Activated CD8-positive, alpha-beta memory T cell treated with anti-CD3 and anti-CD28 coated beads, Interleukin-2, amount 50 U/mL, for 1 hour (primary cell): ENCODE measurements at regions not wholly inside any gene's neighbourhood (a gene's known extent, or its start where the extent isn't known, plus 50 kb on each side); places are given as distances from the start of the nearest gene placed in this dataset.
"Not testable (repeated sequence)": the region's sequence is repeated elsewhere in the genome, so short reads cannot be mapped to it uniquely, and the experiment has no call there.

Experiments
- DNase-seq: peaks from one replicate; pipeline ENCODE4 v3.0.0-alpha.2; 2020; ENCODE audit errors: extremely low read depth

GRCh38 chr21:36246080-36246631 lies 73.8 kb upstream of the MORC3 start:
- no peak for DNase-seq

GRCh38 chr21:36247316-36248010 lies 72.5 kb upstream of the MORC3 start:
- no peak for DNase-seq

DNA sequence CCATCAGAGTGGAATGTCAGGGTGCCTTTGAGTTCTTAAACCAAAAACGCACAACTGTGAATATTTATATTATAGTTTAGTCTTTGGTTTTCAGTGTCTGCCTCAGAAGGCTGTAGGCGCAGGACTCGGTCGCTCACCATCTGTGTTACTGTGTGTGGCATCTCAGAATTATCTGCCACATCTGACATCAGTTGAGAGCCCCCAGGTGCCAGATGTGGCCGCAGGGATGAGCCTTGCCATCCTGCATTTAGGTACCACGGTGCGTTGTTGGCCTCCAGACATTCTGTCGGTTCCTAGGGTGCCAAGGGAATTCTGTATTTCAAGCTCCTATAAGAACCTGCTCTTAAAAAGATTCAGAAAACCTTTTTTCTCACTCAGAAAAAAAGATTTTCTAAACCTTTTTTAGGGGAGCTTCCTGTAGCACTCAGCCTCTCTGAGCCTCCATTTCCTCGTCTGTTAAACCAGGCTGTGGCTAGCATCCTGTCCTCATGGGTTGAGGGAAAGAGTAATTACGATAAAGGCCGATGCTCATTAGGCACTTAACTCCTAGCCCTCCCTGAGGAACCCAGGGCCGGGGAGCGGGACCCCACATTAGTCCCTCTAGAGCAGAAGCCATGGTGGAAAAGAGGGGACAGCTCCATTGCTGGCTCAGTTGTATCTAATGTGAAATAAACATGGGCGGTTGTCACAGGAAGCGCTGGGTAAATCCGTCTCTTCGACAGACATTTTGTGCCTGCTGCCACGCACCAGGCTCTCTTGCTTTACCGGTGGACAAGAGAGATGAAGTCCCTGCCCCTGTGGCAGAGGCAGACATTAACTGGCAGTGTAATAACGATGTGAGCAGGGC lies 70.2 kb upstream of the MORC3 start:
- no peak for DNase-seq

GRCh38 chr21:36250423-36251075 lies 69.4 kb upstream of the MORC3 start:
- DNase-seq = no peak

GRCh38 chr21:36254106-36254941 lies 65.7 kb upstream of the MORC3 start:
- no peak for DNase-seq

- DNase-seq = no peak
These were observed 64.3 kb upstream of the MORC3 start for GRCh38 chr21:36255663-36256062.

DNA sequence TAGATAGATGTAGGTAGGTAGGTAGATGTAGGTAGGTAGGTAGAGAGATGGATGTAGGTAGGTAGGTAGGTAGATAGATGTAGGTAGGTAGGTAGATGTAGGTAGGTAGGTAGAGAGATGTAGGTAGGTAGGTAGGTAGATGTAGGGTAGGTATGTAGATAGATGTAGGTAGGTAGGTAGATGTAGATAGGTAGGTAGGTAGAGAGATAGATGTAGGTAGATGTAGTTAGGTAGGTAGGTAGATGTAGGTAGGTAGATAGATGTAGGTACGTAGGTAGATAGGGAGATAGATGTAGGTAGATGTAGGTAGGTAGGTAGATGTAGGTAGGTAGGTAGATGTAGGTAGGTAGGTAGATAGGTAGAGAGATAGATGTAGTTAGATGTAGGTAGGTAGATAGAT lies 62.3 kb upstream of the MORC3 start:
- DNase-seq = no peak

DNA sequence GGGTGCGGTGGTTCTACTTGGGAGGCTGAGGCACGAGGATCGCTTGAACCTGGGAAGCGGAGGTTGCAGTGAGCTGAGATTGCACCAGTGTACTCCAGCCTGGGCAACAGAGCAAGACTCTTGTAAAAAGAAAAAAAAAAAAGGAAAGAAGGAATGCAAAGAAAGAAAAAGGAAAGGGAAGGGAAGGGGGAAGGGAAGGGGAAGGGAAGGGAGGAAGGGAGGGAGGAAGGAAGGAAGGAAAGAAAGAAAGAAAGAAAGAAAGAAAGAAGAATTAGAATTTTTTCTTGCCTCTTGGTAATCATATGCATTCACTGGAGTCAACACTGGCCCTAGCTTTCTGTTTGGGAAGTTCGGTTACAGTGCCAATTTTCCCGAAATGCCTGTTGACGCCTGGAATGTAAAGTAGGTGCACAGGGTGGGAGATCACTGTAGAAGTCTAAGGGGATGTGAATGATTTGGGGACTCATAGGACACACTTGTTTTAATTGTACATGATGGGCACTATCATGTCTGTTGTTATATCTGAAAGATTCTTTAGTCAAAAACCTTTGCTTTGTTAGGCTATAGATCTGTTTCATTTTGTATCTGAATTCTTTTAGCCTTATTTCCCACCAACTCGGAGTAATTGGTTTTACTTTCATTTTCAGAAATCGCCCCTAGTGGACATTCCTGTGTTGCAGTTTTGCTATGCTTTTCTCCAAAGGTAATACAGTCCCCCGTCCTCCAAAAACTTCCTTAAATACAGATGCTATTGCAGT lies 59.8 kb upstream of the MORC3 start:
- no peak for DNase-seq

DNA sequence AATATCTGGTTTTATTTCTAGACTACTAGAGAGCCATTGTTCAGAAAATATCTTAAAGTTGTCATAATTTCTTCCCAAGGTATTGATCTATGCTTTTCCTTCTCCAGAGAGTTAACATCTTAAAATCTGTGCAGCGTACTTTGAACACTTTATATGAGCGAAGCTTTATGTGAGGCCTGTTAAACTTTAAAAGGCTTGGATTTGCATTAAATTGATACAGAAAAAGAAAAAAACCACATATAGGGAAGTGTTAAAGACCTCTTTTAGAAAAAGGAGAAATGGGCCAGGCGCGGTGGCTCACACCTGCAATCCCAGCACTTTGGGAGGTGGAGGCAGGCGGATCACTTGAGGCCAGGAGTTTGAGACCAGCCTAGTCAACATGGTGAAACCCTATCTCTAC lies 59.2 kb upstream of the MORC3 start:
- no peak for DNase-seq

DNA sequence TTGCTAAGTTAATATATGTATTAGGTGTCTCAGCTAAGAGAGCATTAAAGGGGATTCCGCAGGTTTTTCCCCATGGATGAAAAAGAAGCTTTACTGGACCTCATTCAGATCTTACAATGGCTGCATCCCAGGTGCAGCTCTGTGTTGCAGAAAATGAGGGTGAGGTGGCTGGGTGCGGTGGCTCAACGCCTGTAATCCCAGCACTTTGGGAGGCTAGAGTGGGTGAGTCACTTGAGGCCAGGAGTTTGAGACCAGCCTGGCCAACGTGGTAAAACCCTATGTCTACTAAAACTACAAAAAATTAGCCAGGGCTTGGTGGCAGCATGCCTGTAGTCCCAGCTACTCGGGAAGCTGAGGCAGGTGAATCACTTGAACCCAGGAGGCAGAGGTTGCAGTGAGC lies 58.5 kb upstream of the MORC3 start:
- no peak for DNase-seq

DNA sequence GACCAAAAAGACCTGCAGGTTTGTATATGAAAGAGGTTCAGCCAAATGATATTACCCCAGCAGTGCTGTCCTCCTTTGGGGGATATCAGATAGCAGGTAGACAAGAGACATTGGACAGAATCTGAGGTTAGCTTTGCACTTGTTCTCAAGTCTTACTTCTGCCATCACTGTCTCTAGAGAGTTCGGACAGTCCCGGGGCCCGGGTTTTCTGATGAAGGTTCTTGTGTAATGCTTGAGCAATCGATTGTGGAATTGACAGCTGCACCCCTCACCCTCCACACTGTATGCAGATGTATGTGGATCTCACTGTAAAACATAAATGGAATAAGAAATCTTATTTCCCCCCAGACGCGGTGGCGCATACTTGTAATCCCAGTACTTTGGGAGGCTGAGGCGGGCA lies 56.2 kb upstream of the MORC3 start:
- DNase-seq = no peak

DNA sequence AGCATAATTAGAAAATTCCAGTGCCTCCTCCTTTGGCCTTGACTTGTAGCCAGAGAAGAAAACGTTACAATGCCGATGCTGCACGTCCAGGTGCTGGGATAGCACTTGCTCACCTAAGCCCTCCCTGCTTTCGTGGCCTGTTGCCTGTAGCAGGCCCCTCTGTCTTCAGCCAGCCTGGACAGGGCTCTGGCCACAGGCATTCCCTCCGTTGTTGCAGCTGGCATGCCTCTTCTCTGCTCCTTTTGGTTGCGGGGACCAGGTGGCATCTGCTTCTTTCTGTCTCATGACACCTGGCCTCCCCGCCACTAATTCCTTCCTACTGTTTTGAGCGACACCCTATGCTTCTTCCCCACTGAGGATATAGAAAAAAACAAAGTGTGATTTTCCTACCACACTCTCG lies 54.6 kb upstream of the MORC3 start:
- no peak for DNase-seq

DNA sequence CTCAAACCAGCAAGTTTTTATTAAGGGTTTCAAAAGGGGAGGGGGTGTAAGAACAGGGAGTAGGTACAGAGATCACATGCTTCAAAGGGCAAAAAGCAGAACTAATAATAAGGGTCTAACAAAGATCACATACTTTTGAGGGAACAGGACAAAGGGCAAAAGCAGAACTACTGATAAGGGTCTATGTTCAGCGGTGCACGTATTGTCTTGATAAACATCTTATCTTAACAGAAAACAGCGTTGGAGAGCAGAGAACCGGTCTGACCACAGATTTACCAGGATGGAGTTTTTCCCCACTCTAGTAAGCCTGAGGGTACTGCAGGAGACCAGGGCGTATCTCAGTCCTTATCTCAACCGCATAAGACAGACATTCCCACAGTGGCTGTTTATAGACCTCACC lies 52.2 kb upstream of the MORC3 start:
- DNase-seq = not testable (repeated sequence)

GRCh38 chr21:36268264-36268663 lies 51.7 kb upstream of the MORC3 start:
- not testable (repeated sequence) for DNase-seq
